IMR-90 (cell line): ENCODE measurements at regions not wholly inside any gene's neighbourhood (a gene's known extent, or its start where the extent isn't known, plus 50 kb on each side); places are given as distances from the start of the nearest gene placed in this dataset.

Experiments used
- BHLHE40 ChIP-seq: fragments of 150-350 bp; IDR thresholded peaks from 2 replicates; pipeline ENCODE4 v1.6.1; 2016; ENCODE audit warnings: mild to moderate bottlenecking, low read depth, low read length
- CEBPB ChIP-seq: IDR thresholded peaks from 2 replicates; pipeline ENCODE4 v1.6.1; 2012; ENCODE audit warnings: low read depth, low read length, improper control_type of control experiment
- CHD1 ChIP-seq: IDR thresholded peaks from 2 replicates; pipeline ENCODE4 v1.6.1; 2012; ENCODE audit warnings: low read depth, low read length, improper control_type of control experiment
- CTCF ChIP-seq: conservative IDR thresholded peaks from 2 replicates; pipeline ENCODE4 v1.5.1; 2012; ENCODE audit warnings: mild to moderate bottlenecking, low read depth, low read length, improper control_type of control experiment
- FOS ChIP-seq: fragments of 150-350 bp; IDR thresholded peaks from 2 replicates; pipeline ENCODE4 v1.6.1; 2016; ENCODE audit warnings: low read depth, low read length
- MAFK ChIP-seq: IDR thresholded peaks from 2 replicates; pipeline ENCODE4 v1.6.1; 2012; ENCODE audit warnings: low read depth, low read length, improper control_type of control experiment
- MAZ ChIP-seq: IDR thresholded peaks from 2 replicates; pipeline ENCODE4 v1.6.1; 2012; ENCODE audit warnings: low read depth, mild to moderate bottlenecking, low read length, improper control_type of control experiment, moderate library complexity, borderline replicate concordance
- MXI1 ChIP-seq: IDR thresholded peaks from 2 replicates; pipeline ENCODE4 v1.6.1; 2012; ENCODE audit warnings: low read depth, mild to moderate bottlenecking, low read length, moderate library complexity, borderline replicate concordance
- POLR2A ChIP-seq: IDR thresholded peaks from 2 replicates; pipeline ENCODE4 v1.6.1; 2012; ENCODE audit warnings: mild to moderate bottlenecking, low read depth, low read length
- RAD21 ChIP-seq: IDR thresholded peaks from 2 replicates; pipeline ENCODE4 v1.6.1; 2012; ENCODE audit warnings: low read length, improper control_type of control experiment
- RCOR1 ChIP-seq: IDR thresholded peaks from 2 replicates; pipeline ENCODE4 v1.6.1; 2012; ENCODE audit warnings: mild to moderate bottlenecking, low read length, improper control_type of control experiment; ENCODE audit not compliant: insufficient replicate concordance
- RFX5 ChIP-seq: IDR thresholded peaks from 2 replicates; pipeline ENCODE4 v1.8.0; 2012; ENCODE audit warnings: low read depth, mild to moderate bottlenecking, low read length, moderate library complexity
- USF2 ChIP-seq: fragments of 150-350 bp; IDR thresholded peaks from 2 replicates; pipeline ENCODE4 v1.6.1; 2017; ENCODE audit warnings: mild to moderate bottlenecking, antibody characterized with exemption, low read length, low read depth

GRCh38 chr13:29703421-29703820, 107.9 kb upstream of the SLC7A1 start:
- no peak for TF ChIP-seq RFX5
- TF ChIP-seq MXI1: no peak
- TF ChIP-seq BHLHE40: no peak
- TF ChIP-seq CTCF: no peak
- TF ChIP-seq POLR2A: no peak
- no peak for TF ChIP-seq USF2
- TF ChIP-seq RAD21: no peak
- TF ChIP-seq MAZ: no peak
- TF ChIP-seq CHD1: no peak
- TF ChIP-seq MAFK: no peak
- TF ChIP-seq CEBPB: no peak
- TF ChIP-seq RCOR1: no peak
- TF ChIP-seq FOS: no peak
